ENCODE measurements at regions not wholly inside any gene's neighbourhood (a gene's known extent, or its start where the extent isn't known, plus 50 kb on each side); places are given as distances from the start of the nearest gene placed in this dataset.

GRCh38 chr15:95263751-95264150, 1032.4 kb downstream of the MCTP2 start:
- TF ChIP-seq JUN (CRISPR knock-in tag; IDR thresholded peaks at IDR 0.05) (no peak), SOX15 (CRISPR knock-in tag; IDR thresholded peaks at IDR 0.05) (no peak), CBFB (CRISPR knock-in tag; IDR thresholded peaks at IDR 0.05; ENCODE audit: low read depth) (no peak), ZNF281 (CRISPR knock-in tag; IDR thresholded peaks at IDR 0.05) (no peak), TCF7 (CRISPR knock-in tag; IDR thresholded peaks at IDR 0.05; ENCODE audit: low read depth) (no peak), MLX (CRISPR knock-in tag; IDR thresholded peaks at IDR 0.05) (no peak), ARID4B (CRISPR knock-in tag; IDR thresholded peaks at IDR 0.05; ENCODE audit: borderline replicate concordance) (no peak), ZNF671 (CRISPR knock-in tag; IDR thresholded peaks at IDR 0.05) (no peak), ZNF232 (CRISPR knock-in tag; IDR thresholded peaks at IDR 0.05) (no peak), IRF1 (CRISPR knock-in tag; IDR thresholded peaks at IDR 0.05) (no peak), ZNF219 (CRISPR knock-in tag; IDR thresholded peaks at IDR 0.05; ENCODE audit: borderline replicate concordance) (no peak), CREM (CRISPR knock-in tag; IDR thresholded peaks at IDR 0.05) (no peak), ERG (CRISPR knock-in tag; IDR thresholded peaks at IDR 0.05) (no peak)
- H3K27ac Mint-ChIP-seq: no peak overlapping the region
- ChIA-PET POLR2A (no interaction called here), CTCF (interaction anchor here (1.0 kb wide), 1 partner anchor 239 kb away, joined by 3 read pairs; no protein-coding TSS in a partner anchor)
- no peaks in the 10 kb centered on the region for H3K36me3 Mint-ChIP-seq
- no peak for DNase-seq (ENCODE audit: low spot score)
- no peaks in the 10 kb centered on the region for H3K9me3 Mint-ChIP-seq
- ATAC-seq: no peak
- H3K27me3 Mint-ChIP-seq (ENCODE audit: low read depth): no peaks in the 10 kb centered on the region; the same call in 1 of the 2 replicates
- no peak overlapping the region for H3K4me3 Mint-ChIP-seq
- H3K4me1 Mint-ChIP-seq: peaks cover 18% of the 10 kb centered on the region

GRCh38 chr15:95265419-95265997, 1034.1 kb downstream of the MCTP2 start:
- DNase-seq (ENCODE audit: low spot score): no peak
- no peak for ATAC-seq
- Mint-ChIP-seq H3K36me3 (no peaks in the 10 kb centered on the region), H3K4me1 (peaks cover 10% of the 10 kb centered on the region), H3K4me3 (no peak overlapping the region), H3K27me3 (ENCODE audit: low read depth) (no peaks in the 10 kb centered on the region), H3K9me3 (no peaks in the 10 kb centered on the region), H3K27ac (no peak overlapping the region)
- POLR2A ChIA-PET: no interaction called here
- CTCF ChIA-PET: interaction anchor here (1.0 kb wide), 1 partner anchor 241 kb away, joined by 4 read pairs; no protein-coding TSS in a partner anchor
- TF ChIP-seq SP1 (CRISPR knock-in tag; conservative IDR thresholded peaks at IDR 0.05) (no peak), ZBTB21 (CRISPR knock-in tag; IDR thresholded peaks at IDR 0.05; ENCODE audit: borderline replicate concordance) (no peak), CBFB (CRISPR knock-in tag; IDR thresholded peaks at IDR 0.05; ENCODE audit: low read depth) (no peak), GRHL2 (CRISPR knock-in tag; IDR thresholded peaks at IDR 0.05; ENCODE audit: insufficient replicate concordance, severe bottlenecking) (no peak), ZBTB43 (CRISPR knock-in tag; IDR thresholded peaks at IDR 0.05) (no peak), NR3C1 (CRISPR knock-in tag; conservative IDR thresholded peaks at IDR 0.05; ENCODE audit: low read depth) (no peak), EMX1 (CRISPR knock-in tag; IDR thresholded peaks at IDR 0.05) (no peak), MAX (CRISPR knock-in tag; IDR thresholded peaks at IDR 0.05) (no peak), ATF6 (CRISPR knock-in tag; IDR thresholded peaks at IDR 0.05) (no peak)
